ENCODE measurements at regions not wholly inside any gene's neighbourhood (a gene's known extent, or its start where the extent isn't known, plus 50 kb on each side); places are given as distances from the start of the nearest gene placed in this dataset.
"Not testable (repeated sequence)": the region's sequence is repeated elsewhere in the genome, so short reads cannot be mapped to it uniquely, and the experiment has no call there.

GRCh38 chr7:115319541-115319940 lies 397.6 kb downstream of the MDFIC start:
- Histone ChIP-seq H3K9me3 (replicated peaks; ENCODE audit: insufficient read depth, low read length) (no peaks in the 10 kb centered on the region), H3K79me2 (ENCODE audit: low read length) (no peaks in the 10 kb centered on the region), H3K4me3 (ENCODE audit: low read length) (no peak overlapping the region), H2AFZ (ENCODE audit: low read length) (no peak overlapping the region), H3K4me1 (ENCODE audit: low read length) (no peaks in the 10 kb centered on the region), H3K27me3 (replicated peaks; ENCODE audit: insufficient read depth, low read length) (no peaks in the 10 kb centered on the region), H3K9ac (ENCODE audit: low read length) (no peak overlapping the region), H3F3A (ENCODE audit: insufficient read depth, low read length) (no peaks in the 10 kb centered on the region), H3K36me3 (replicated peaks; ENCODE audit: insufficient read depth, low read length) (no peaks in the 10 kb centered on the region), H3K4me2 (ENCODE audit: low read depth, low read length) (no peak overlapping the region), H3K27ac (ENCODE audit: low read length) (no peak overlapping the region), H4K20me1 (ENCODE audit: insufficient read depth, low read length) (no peaks in the 10 kb centered on the region), H3K9me2 (replicated peaks; ENCODE audit: insufficient read depth, low read length) (no peaks in the 10 kb centered on the region)
- DNase-seq, result no peak
- TF ChIP-seq EZH2phosphoT487 (IDR thresholded peaks at IDR 0.05; ENCODE audit: low read length), result no peak
- no peak for TF ChIP-seq EZH2 (optimal IDR thresholded peaks at IDR 0.05; ENCODE audit: low read depth, low read length)
- no peak for TF ChIP-seq CTCF (IDR thresholded peaks at IDR 0.05; ENCODE audit: low read length)

DNA sequence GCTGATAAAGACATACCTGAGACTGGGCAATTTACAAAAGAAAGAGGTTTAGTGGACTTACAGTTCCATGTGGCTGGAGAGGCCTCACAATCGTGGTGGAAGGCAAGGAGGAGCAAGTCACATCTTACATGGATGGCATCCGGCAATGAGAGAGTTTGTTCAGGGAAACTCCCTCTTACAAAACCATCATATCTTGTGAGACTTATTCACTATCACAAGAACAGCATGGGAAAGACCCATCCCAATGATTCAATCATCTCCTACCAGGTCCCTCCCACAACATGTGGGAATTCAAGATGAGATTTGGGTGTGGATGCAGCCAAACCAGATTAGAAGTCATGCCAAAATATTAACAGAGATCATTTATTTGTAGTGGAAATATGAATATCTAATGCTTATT lies 388.4 kb downstream of the MDFIC start:
- H3K27me3 ChIP-seq (replicated peaks; ENCODE audit: insufficient read depth, low read length); H3K4me1 ChIP-seq (ENCODE audit: low read length); H2AFZ ChIP-seq (ENCODE audit: low read length); H3K4me3 ChIP-seq (ENCODE audit: low read length); H3K9ac ChIP-seq (ENCODE audit: low read length); DNase-seq; H3K4me2 ChIP-seq (ENCODE audit: low read depth, low read length); H3K27ac ChIP-seq (ENCODE audit: low read length); H3K36me3 ChIP-seq (replicated peaks; ENCODE audit: insufficient read depth, low read length); H3K9me3 ChIP-seq (replicated peaks; ENCODE audit: insufficient read depth, low read length); H3K9me2 ChIP-seq (replicated peaks; ENCODE audit: insufficient read depth, low read length); H4K20me1 ChIP-seq (ENCODE audit: insufficient read depth, low read length); H3F3A ChIP-seq (ENCODE audit: insufficient read depth, low read length); H3K79me2 ChIP-seq (ENCODE audit: low read length): not testable (repeated sequence)

- no peaks in the 10 kb centered on the region for H3F3A ChIP-seq (ENCODE audit: insufficient read depth, low read length)
- H3K9ac ChIP-seq (ENCODE audit: low read length), result no peak overlapping the region
- DNase-seq, result no peak
- no peaks in the 10 kb centered on the region for H3K27me3 ChIP-seq (replicated peaks; ENCODE audit: insufficient read depth, low read length)
- no peaks in the 10 kb centered on the region for H3K36me3 ChIP-seq (replicated peaks; ENCODE audit: insufficient read depth, low read length)
- H3K27ac ChIP-seq (ENCODE audit: low read length), result no peak overlapping the region
- H4K20me1 ChIP-seq (ENCODE audit: insufficient read depth, low read length), result no peaks in the 10 kb centered on the region
- no peak overlapping the region for H3K4me2 ChIP-seq (ENCODE audit: low read depth, low read length)
- no peaks in the 10 kb centered on the region for H3K9me3 ChIP-seq (replicated peaks; ENCODE audit: insufficient read depth, low read length)
- no peaks in the 10 kb centered on the region for H3K4me1 ChIP-seq (ENCODE audit: low read length)
- H3K79me2 ChIP-seq (ENCODE audit: low read length), result no peaks in the 10 kb centered on the region
- TF ChIP-seq CTCF (IDR thresholded peaks at IDR 0.05; ENCODE audit: low read length) (no peak), EZH2 (optimal IDR thresholded peaks at IDR 0.05; ENCODE audit: low read depth, low read length) (no peak), EZH2phosphoT487 (IDR thresholded peaks at IDR 0.05; ENCODE audit: low read length) (no peak)
- H3K4me3 ChIP-seq (ENCODE audit: low read length), result no peak overlapping the region
- no peaks in the 10 kb centered on the region for H3K9me2 ChIP-seq (replicated peaks; ENCODE audit: insufficient read depth, low read length)
- H2AFZ ChIP-seq (ENCODE audit: low read length), result no peak overlapping the region
Measured at GRCh38 chr7:115306586-115306985, 384.7 kb downstream of the MDFIC start.

DNA sequence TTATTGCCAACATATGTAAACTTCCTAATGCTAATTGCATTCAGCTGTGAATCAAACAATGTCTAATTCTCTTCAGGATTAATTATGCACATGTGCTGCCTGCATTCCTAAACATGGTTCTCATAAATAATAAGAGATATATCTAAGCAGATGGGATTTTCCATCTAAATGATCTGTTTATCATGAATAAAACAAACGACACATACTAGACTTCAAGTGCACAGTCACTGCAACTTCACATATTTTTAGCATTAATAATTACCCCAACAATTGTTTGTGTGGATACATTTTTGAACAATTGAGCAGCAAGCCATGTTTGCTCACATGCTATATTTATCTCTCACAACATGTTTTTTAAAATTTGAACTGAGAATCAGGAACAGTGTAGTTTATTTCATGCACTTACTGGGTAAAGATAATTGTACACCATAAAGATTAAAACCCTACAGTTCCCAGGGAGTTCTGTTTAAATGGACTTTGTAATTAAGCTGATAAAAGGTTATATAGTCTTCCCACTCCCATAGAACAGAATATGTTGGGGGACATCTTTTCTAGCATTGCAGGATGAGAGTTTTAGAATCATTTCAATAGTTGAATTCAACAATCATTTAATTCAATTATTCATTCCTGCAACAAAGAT lies 378.5 kb downstream of the MDFIC start:
- H3K27me3 ChIP-seq (replicated peaks; ENCODE audit: insufficient read depth, low read length), result no peaks in the 10 kb centered on the region
- H3K27ac ChIP-seq (ENCODE audit: low read length), result no peak overlapping the region
- H3K4me1 ChIP-seq (ENCODE audit: low read length), result no peaks in the 10 kb centered on the region
- no peaks in the 10 kb centered on the region for H3K79me2 ChIP-seq (ENCODE audit: low read length)
- H3K4me3 ChIP-seq (ENCODE audit: low read length), result no peak overlapping the region
- no peaks in the 10 kb centered on the region for H3K9me3 ChIP-seq (replicated peaks; ENCODE audit: insufficient read depth, low read length)
- no peaks in the 10 kb centered on the region for H3K36me3 ChIP-seq (replicated peaks; ENCODE audit: insufficient read depth, low read length)
- no peaks in the 10 kb centered on the region for H4K20me1 ChIP-seq (ENCODE audit: insufficient read depth, low read length)
- H3K9me2 ChIP-seq (replicated peaks; ENCODE audit: insufficient read depth, low read length), result no peaks in the 10 kb centered on the region
- H3K9ac ChIP-seq (ENCODE audit: low read length), result no peak overlapping the region
- TF ChIP-seq CTCF (IDR thresholded peaks at IDR 0.05; ENCODE audit: low read length) (no peak), EZH2 (optimal IDR thresholded peaks at IDR 0.05; ENCODE audit: low read depth, low read length) (no peak), EZH2phosphoT487 (IDR thresholded peaks at IDR 0.05; ENCODE audit: low read length) (no peak)
- no peak overlapping the region for H3K4me2 ChIP-seq (ENCODE audit: low read depth, low read length)
- H2AFZ ChIP-seq (ENCODE audit: low read length), result no peak overlapping the region
- DNase-seq, result no peak
- no peaks in the 10 kb centered on the region for H3F3A ChIP-seq (ENCODE audit: insufficient read depth, low read length)
